Cardiac muscle cell (in vitro differentiated cells and primary cell): ENCODE measurements at regions not wholly inside any gene's neighbourhood (a gene's known extent, or its start where the extent isn't known, plus 50 kb on each side); places are given as distances from the start of the nearest gene placed in this dataset.
A peak's percentile ranks its signal among the peaks of the same experiment; 100 is the strongest.

Experiments
- DNase-seq, 2 donors: peaks; one replicate each; pipeline versions ENCODE4 v3.0.0 to v3.0.0-alpha.2; 2010 to 2017; ENCODE audit warnings: low read depth in 1 of 2, low spot score in 1 of 2
- H3K27ac ChIP-seq: fragments of 200-600 bp; sonication (generic); 2 replicates; pipeline ENCODE4 v1.5.1; 2016
- H3K27me3 ChIP-seq: fragments of 200-600 bp; sonication (generic); 2 replicates; pipeline ENCODE4 v1.6.0; 2016; ENCODE audit warnings: control low read depth
- H3K36me3 ChIP-seq: fragments of 200-600 bp; sonication (generic); 2 replicates; pipeline ENCODE4 v1.5.1; 2016; ENCODE audit warnings: control low read depth
- H3K4me1 ChIP-seq: fragments of 200-600 bp; sonication (generic); 2 replicates; pipeline ENCODE4 v1.8.1; 2017; ENCODE audit warnings: low read depth, mild to moderate bottlenecking, mixed run types
- H3K4me3 ChIP-seq: fragments of 200-600 bp; sonication (generic); 2 replicates; pipeline ENCODE4 v1.5.1; 2016; ENCODE audit warnings: mild to moderate bottlenecking
- H3K9me3 ChIP-seq: fragments of 200-600 bp; sonication (generic); 2 replicates; pipeline ENCODE4 v1.5.1; 2017; ENCODE audit warnings: low read depth, mild to moderate bottlenecking, control low read depth
- TF ChIP-seq, protein P1 (sequence below): IDR thresholded peaks from 2 replicates; pipeline ENCODE4 v1.5.1; 2012; ENCODE audit warnings: low read depth, mild to moderate bottlenecking, low read length

DNA sequence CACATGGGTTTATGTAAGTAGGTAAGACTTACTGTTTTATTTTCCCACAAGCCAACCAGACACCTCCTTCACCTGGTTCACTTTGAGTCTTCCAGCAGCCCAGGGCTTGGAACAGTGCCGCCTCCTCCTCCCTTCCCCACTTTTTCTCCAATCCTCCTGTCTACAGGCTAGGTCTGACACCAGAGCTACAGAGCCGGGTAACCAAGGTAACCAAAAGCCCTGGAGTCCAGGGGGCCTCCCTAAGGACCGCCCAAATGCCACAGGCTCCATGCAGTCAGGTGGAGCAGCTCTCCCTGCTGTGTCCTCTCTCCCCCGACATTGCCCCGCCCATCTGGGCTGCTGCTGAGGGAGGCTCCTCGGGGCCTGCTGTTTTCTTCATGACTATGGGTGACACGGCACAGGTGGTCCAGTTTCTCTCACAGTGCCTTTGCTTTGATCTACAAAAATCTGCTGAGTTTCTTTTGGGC lies 138.0 kb upstream of the EFNA5 start:
- no peaks in the 10 kb centered on the region for H3K36me3 ChIP-seq
- H3K4me1 ChIP-seq, result peaks cover 24% of the 10 kb centered on the region
- H3K9me3 ChIP-seq, result no peaks in the 10 kb centered on the region
- DNase-seq, result peak in 1 of 2 donors; percentile 82
- TF ChIP-seq, protein P1, sequence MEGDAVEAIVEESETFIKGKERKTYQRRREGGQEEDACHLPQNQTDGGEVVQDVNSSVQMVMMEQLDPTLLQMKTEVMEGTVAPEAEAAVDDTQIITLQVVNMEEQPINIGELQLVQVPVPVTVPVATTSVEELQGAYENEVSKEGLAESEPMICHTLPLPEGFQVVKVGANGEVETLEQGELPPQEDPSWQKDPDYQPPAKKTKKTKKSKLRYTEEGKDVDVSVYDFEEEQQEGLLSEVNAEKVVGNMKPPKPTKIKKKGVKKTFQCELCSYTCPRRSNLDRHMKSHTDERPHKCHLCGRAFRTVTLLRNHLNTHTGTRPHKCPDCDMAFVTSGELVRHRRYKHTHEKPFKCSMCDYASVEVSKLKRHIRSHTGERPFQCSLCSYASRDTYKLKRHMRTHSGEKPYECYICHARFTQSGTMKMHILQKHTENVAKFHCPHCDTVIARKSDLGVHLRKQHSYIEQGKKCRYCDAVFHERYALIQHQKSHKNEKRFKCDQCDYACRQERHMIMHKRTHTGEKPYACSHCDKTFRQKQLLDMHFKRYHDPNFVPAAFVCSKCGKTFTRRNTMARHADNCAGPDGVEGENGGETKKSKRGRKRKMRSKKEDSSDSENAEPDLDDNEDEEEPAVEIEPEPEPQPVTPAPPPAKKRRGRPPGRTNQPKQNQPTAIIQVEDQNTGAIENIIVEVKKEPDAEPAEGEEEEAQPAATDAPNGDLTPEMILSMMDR, result no peak
- peaks cover 78% of the 10 kb centered on the region for H3K27me3 ChIP-seq
- no peak overlapping the region for H3K27ac ChIP-seq
- no peak overlapping the region for H3K4me3 ChIP-seq

DNA sequence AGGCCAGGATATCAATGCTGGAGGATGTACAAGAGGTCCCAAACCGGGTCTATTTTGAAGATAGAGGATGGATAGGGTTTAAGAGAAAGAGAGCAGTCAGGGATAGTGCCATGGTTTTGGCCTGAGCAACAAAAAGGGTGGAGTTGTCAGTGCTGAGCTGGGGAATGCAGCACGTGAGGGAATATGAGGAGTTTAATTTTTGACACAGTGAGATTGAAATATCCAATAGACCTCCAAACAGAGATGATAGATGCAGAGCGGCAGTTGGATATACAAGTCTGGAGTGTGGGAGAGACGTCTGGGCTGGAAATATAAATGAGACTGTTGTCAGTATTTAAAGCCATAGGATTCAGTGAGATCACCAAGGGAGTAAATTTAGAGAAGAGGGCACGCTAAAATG lies 136.7 kb upstream of the EFNA5 start:
- Histone ChIP-seq H3K27me3 (peaks cover 79% of the 10 kb centered on the region), H3K4me1 (peaks cover 22% of the 10 kb centered on the region), H3K9me3 (no peaks in the 10 kb centered on the region), H3K36me3 (no peaks in the 10 kb centered on the region), H3K27ac (no peak overlapping the region), H3K4me3 (no peak overlapping the region)
- TF ChIP-seq, protein P1, result no peak
- no peak for DNase-seq

DNA sequence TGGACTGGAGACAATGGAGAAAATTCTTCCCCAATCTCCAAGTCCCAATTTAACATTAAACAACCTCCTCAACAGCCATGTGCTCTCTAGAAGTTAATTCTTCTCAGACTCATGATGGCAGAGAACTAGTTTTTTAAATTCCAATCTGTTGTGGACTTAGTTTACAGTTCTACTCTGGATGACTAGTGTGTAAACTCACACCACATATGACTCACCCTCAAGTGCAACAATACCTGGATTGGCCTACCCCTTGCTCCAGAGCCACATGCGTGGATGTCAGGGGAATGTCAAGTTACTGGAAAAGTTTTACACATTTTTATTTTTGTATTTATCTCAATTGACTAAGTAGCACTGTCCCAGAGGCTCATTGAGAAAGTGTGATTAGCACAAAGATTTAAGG lies 136.0 kb upstream of the EFNA5 start:
- H3K36me3 ChIP-seq, result no peaks in the 10 kb centered on the region
- peaks cover 79% of the 10 kb centered on the region for H3K27me3 ChIP-seq
- peak in 1 of 2 donors; percentile 33 for DNase-seq
- no peak overlapping the region for H3K4me3 ChIP-seq
- no peak overlapping the region for H3K27ac ChIP-seq
- H3K9me3 ChIP-seq, result no peaks in the 10 kb centered on the region
- TF ChIP-seq, protein P1, result no peak
- peaks cover 19% of the 10 kb centered on the region for H3K4me1 ChIP-seq

DNA sequence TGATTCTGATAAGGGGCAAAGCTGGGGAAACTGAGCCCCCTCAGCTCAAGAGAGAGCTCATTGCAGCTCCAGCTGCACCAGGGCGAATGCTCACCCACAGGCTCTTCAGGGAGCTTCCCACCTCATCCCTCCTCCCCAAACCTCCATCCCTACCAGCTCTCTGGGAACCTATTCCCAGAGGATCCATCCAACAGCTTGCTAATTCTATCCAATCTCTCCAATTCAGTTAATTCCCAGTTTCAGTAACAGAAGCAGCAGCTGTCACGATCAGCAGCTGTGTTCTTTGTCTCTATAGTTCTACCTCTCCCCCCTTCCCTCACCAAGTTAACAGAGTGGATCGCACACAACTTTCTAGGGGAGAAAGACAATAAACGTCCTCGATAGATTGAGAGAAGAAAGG lies 135.5 kb upstream of the EFNA5 start:
- TF ChIP-seq, protein P1, result no peak
- no peak overlapping the region for H3K4me3 ChIP-seq
- DNase-seq, result no peak
- H3K9me3 ChIP-seq, result no peaks in the 10 kb centered on the region
- H3K27me3 ChIP-seq, result peaks cover 79% of the 10 kb centered on the region
- peaks cover 19% of the 10 kb centered on the region for H3K4me1 ChIP-seq
- no peaks in the 10 kb centered on the region for H3K36me3 ChIP-seq
- no peak overlapping the region for H3K27ac ChIP-seq

DNA sequence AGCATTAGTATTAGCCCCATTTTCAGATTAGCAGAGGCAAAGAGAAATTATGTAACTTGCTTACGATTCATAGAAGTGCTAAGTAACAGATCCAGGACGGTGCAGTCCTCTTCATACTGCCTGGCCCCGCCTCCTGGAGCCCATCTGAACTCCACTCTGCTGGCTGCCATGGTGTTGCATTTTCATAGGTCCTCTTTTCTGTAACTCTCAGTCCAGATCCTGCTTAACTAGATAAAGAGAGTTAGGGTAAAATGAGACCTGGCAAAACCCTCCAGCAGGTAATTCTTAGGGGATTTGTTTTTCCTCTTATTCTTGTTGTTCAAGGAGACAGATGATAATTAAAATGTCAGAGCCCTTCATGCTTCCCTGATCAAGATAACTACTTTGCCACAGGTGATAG lies 135.1 kb upstream of the EFNA5 start:
- Histone ChIP-seq H3K27ac (no peak overlapping the region), H3K4me3 (no peak overlapping the region), H3K4me1 (peaks cover 17% of the 10 kb centered on the region), H3K27me3 (peaks cover 79% of the 10 kb centered on the region), H3K9me3 (no peaks in the 10 kb centered on the region), H3K36me3 (no peaks in the 10 kb centered on the region)
- no peak for DNase-seq
- TF ChIP-seq, protein P1, result no peak

DNA sequence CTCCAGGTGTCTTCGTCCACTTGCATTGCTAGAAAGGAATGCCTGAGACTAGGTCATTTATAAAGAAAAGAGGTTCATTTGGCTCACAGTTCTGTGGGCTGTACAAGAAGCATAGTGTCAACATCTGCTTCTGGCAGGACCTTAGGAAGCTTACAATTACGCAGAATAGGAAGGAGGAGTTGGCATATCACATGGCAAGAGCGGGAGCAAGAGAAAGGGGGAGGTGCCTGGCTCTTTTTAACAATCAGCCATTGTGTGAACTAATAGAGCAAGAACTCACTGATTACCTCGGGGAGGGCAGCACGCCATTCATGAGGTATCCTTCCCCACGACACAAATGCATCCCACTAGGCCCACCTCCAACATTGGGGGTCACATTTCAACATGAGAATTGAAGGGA lies 134.4 kb upstream of the EFNA5 start:
- peak in 1 of 2 donors; percentile 6 for DNase-seq
- peaks cover 82% of the 10 kb centered on the region for H3K27me3 ChIP-seq
- H3K4me3 ChIP-seq, result no peak overlapping the region
- H3K9me3 ChIP-seq, result no peaks in the 10 kb centered on the region
- peaks cover 10% of the 10 kb centered on the region for H3K4me1 ChIP-seq
- no peaks in the 10 kb centered on the region for H3K36me3 ChIP-seq
- H3K27ac ChIP-seq, result no peak overlapping the region
- TF ChIP-seq, protein P1, result no peak
